ENCODE measurements at regions not wholly inside any gene's neighbourhood (a gene's known extent, or its start where the extent isn't known, plus 50 kb on each side); places are given as distances from the start of the nearest gene placed in this dataset.

GRCh38 chr11:30106222-30107181, 89.7 kb upstream of the KCNA4 start:
- no peaks in the 10 kb centered on the region for H3K9me3 ChIP-seq (replicated peaks; ENCODE audit: control insufficient read depth, insufficient read depth, low read length)
- H3K9me1 ChIP-seq (replicated peaks; ENCODE audit: control insufficient read depth, extremely low read depth, insufficient read depth, low read length): no peaks in the 10 kb centered on the region
- TF ChIP-seq EZH2 (IDR thresholded peaks at IDR 0.05; ENCODE audit: borderline replicate concordance, low read depth, low read length, severe bottlenecking) (no peak), MAX (IDR thresholded peaks at IDR 0.05; ENCODE audit: insufficient read depth, insufficient read length) (no peak), POLR2A (IDR thresholded peaks at IDR 0.05; ENCODE audit: low read depth, low read length) (no peak), FOS (IDR thresholded peaks at IDR 0.05; ENCODE audit: borderline replicate concordance, insufficient read depth, low read length) (no peak), POLR2AphosphoS5 (IDR thresholded peaks at IDR 0.05; ENCODE audit: insufficient read depth, low read depth, low read length) (no peak), MYC (IDR thresholded peaks at IDR 0.05; ENCODE audit: low read depth, low read length) (no peak), GATA2 (IDR thresholded peaks at IDR 0.05; ENCODE audit: insufficient read depth, insufficient read length, low read depth, low read length) (no peak), JUN (IDR thresholded peaks at IDR 0.05; ENCODE audit: borderline replicate concordance, insufficient read depth, insufficient read length, low read depth) (no peak)
- TF ChIP-seq, protein P1, sequence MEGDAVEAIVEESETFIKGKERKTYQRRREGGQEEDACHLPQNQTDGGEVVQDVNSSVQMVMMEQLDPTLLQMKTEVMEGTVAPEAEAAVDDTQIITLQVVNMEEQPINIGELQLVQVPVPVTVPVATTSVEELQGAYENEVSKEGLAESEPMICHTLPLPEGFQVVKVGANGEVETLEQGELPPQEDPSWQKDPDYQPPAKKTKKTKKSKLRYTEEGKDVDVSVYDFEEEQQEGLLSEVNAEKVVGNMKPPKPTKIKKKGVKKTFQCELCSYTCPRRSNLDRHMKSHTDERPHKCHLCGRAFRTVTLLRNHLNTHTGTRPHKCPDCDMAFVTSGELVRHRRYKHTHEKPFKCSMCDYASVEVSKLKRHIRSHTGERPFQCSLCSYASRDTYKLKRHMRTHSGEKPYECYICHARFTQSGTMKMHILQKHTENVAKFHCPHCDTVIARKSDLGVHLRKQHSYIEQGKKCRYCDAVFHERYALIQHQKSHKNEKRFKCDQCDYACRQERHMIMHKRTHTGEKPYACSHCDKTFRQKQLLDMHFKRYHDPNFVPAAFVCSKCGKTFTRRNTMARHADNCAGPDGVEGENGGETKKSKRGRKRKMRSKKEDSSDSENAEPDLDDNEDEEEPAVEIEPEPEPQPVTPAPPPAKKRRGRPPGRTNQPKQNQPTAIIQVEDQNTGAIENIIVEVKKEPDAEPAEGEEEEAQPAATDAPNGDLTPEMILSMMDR (IDR thresholded peaks at IDR 0.05; ENCODE audit: extremely low read depth in 1 of 2, insufficient read depth in 1 of 2, low read depth in 1 of 2, low read length in 2 of 2): no peak
- no peaks in the 10 kb centered on the region for H3K4me1 ChIP-seq (ENCODE audit: control insufficient read depth, extremely low read depth, insufficient read depth, low read length)
- no TSS peak for BruUV-seq (replicated peaks)
- H3K27ac ChIP-seq (ENCODE audit: insufficient read depth, low read depth, low read length): no peak overlapping the region
- CTCF ChIA-PET: no interaction called here
- no peak overlapping the region for H3K4me3 ChIP-seq (replicated peaks in 1 of 3; ENCODE audit: insufficient read depth in 1 of 3, low read depth in 1 of 3, low read length in 3 of 3)
- H3K27me3 ChIP-seq (ENCODE audit: control insufficient read depth in 2 of 2, insufficient read depth in 2 of 2, low read length in 2 of 2): no peaks in the 10 kb centered on the region
- no peak overlapping the region for H3K4me2 ChIP-seq (ENCODE audit: insufficient read depth, low read length)
- H3K36me3 ChIP-seq (ENCODE audit: control insufficient read depth in 2 of 2, extremely low read depth in 1 of 2, insufficient read depth in 2 of 2, low read length in 2 of 2): no peaks in the 10 kb centered on the region
- FAIRE-seq: no peak
- dilution Hi-C loops (cut with MboI; ENCODE audit: extremely low pct_ligation_motif_present, low sequenced_read_pairs) (no loop called here), intact Hi-C loops (cut with micrococcal nuclease) (no loop called here)
- H4K20me1 ChIP-seq (replicated peaks; ENCODE audit: control insufficient read depth, extremely low read depth, insufficient read depth, low read length): no peaks in the 10 kb centered on the region
- H3K79me2 ChIP-seq (ENCODE audit: control insufficient read depth, insufficient read depth, low read length): no peaks in the 10 kb centered on the region
- no peak overlapping the region for H3K9ac ChIP-seq (replicated peaks; ENCODE audit: extremely low read depth, insufficient read depth, low read length)
- POLR2A ChIA-PET: no interaction called here
- no peak overlapping the region for H2AFZ ChIP-seq (ENCODE audit: low read depth, low read length)
- DNase-seq (ENCODE audit: low read depth, low spot score): no peak
